SKM-1 treated with dmso at 0.1 percent for 144 hours (cell line): ENCODE measurements at regions not wholly inside any gene's neighbourhood (a gene's known extent, or its start where the extent isn't known, plus 50 kb on each side); places are given as distances from the start of the nearest gene placed in this dataset.

Experiments
- DNase-seq: peaks from one replicate; lab custom pipeline; 2025; ENCODE audit not compliant: unreplicated experiment; lab: John Stamatoyannopoulos, UW

DNA sequence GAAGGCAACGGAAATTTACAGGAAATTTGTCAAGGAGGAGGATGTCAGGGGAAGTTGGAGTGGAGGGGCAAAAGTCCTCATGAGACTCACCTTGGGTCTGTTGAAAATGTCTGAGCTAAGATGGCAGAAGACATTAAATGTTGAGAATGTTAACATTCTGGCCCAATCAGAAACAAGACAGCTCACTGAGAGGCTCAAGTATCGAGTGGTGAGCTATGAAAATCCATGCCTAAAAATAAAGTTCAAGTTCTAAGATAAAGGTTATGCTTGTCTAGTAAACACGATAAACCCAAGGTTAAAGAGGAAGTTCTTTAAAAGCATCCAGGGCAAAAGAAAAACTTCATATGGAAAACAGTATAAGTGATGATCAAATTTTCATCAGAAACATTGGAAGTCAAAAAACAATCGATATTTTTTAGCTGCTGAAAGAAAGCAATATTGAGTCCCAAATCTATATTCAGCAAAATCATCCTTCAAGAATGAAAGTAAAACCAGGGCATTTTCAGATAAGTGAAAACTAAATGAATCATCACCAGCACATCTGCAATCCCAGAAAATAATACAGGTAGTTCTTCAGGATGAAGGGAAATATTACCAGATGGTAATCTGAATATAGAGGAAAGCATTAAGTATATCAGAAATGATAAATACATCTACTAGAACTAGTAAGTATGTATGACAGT, 462.4 kb downstream of the TLL1 start:
- no peak for DNase-seq

GRCh38 chr4:166341992-166342391, 469.0 kb downstream of the TLL1 start:
- DNase-seq: no peak

DNA sequence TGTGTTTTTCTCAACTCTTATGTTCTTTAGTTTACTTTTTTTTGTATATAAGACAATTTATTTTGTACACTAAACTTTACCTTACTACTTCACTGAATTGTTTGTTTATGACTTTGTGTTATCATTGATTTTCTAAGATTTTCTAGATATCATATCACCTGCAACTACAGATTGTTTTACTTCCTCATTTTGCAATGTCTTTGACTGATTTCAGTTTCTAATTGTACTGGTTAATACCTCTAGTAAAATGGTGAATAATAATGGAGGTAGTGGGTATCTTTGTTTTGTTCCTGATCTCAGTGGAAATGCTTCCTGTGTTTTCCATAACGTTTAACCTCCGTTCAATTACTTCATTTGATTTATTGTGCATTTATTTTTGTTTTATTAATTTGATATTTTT, 490.2 kb downstream of the TLL1 start:
- no peak for DNase-seq

DNA sequence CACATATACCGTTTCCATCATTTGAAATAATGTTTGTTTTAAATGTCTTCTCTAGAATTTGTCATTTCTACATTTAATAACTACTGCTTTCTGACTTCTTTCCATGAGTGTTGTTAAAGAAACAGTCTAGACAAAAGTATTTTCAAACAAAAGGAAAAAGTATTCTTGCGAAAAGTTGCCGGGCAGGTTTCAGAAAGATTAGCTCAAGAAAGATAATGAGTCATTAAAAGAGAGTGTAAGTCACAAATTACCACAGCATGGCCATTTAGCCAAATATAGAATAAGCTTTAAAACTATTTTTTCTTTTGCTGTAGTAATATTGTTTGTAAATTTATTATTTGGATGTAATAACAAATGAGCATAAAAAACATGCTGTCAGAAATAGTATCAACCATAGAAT, 493.0 kb downstream of the TLL1 start:
- DNase-seq: no peak

- no peak for DNase-seq
Measured at GRCh38 chr4:166377578-166377977, 504.5 kb downstream of the TLL1 start.

- DNase-seq: no peak
Measured at GRCh38 chr4:166386491-166387360, 513.7 kb downstream of the TLL1 start.

- DNase-seq: no peak
Measured at GRCh38 chr4:166391501-166391900, 518.5 kb downstream of the TLL1 start.

GRCh38 chr4:166399021-166399420, 526.0 kb downstream of the TLL1 start:
- DNase-seq: no peak

- no peak for DNase-seq
Measured at GRCh38 chr4:166400270-166400894, 527.3 kb downstream of the TLL1 start.

DNA sequence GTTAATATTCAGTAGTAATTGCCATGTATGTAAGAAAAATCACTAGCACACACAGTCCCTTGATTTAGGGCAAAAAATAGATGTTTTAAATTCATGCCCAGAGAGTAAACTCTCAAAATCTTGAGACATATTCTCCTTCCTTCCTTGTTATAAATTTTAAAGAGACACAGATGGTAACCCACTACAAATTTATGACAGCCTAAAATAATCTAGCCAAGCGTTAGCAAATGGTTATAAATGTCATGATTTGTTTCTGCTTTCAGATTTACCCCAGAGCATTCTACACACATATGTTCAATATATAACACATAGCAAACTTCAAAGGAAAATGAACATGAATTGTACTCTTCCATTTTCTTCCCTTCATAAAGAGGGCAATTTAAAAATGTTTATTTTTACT, 540.3 kb downstream of the TLL1 start:
- DNase-seq: no peak

GRCh38 chr4:166414431-166414830, 541.4 kb downstream of the TLL1 start:
- DNase-seq: no peak

GRCh38 chr4:166415749-166416148, 542.7 kb downstream of the TLL1 start:
- DNase-seq: no peak

DNA sequence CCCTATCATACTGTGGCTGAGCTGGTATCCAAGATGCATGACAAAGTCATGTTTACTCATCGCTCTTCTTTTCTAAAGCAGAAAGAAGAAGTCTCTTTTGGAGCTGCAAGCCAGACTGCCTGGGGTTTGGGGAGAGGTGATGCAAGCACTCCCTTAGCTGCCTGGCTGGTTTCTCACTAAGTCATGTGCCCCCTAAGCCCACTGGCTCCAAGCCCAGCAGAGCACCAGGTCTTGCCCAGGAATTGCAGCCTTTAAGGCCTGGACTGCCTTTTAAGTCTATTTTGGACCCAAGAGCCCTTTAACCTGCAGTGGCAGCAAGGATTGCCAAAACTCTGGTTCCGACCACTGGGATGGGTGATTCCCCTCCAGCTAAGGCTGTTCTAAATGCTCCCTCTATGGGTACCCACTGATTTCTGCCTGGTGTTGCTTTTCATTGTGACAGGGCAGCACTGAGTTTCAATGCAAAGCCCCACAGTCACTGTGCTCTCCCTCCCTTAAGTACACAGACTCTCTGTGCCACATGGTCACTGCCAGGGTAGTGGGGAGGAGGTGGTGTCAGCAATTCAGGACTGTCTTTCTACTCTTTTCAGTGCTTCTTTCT, 548.6 kb downstream of the TLL1 start:
- no peak for DNase-seq

- no peak for DNase-seq
Measured at GRCh38 chr4:166422475-166422874, 549.4 kb downstream of the TLL1 start.

DNA sequence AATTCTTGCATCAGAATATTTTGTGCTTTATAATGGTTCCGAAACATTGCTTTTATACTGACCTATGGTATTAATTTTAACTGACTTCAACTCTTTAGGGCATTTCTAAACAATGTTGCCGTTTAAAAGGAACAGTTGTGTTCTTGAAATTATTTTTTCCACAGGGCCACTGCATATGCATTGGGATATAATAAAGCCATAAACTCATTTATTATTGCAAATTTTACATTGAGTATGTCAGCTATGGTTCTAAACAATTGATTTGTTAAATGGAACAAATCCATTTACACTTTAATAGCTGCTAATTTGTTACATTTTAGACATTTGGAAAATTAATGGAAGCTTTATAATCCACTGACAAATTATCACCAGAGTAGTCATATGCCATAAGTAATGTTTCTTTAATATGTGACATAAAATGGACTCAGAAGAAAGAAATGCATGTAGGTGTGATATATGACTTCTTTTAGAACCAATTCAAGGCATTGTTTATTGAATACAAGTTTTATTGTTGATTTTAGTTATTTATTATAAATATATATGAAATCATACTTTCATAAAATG, 553.3 kb downstream of the TLL1 start:
- no peak for DNase-seq

DNA sequence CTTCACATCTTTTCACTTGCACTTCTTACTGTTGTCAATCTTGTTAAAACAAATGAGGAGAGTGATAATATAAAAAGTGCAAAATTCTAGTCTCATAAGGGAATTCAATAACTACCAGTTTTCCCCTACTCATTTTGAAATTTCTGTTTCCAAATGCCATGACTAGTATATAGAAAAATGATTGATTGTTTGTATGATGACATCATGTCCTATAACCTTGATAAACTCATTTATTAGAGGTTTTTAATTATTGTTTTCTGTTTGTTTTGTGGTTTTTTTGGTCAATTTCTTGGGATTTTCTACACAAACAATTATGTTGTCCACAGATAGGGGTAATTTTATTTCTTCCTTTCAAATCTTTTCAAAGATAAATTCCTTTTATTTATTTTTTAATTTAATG, 559.1 kb downstream of the TLL1 start:
- DNase-seq: no peak

DNA sequence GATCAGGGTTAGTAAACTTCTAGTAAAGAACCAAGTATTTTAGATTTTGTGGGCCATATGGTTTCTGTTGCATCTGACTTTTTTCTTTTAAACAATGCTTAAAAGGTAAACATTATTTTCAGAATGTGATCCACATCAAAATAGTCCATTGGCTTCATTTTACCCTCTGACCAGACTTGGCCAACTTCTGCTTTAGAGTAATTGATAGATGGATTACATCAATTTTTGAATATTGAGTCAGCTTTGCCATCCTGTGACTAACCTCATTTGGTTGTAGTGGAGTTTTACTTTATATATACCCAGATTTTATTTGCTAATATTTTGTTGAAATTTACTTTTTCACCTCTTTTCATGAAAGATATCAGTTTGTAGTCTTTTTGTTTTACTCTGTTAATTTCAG, 559.8 kb downstream of the TLL1 start:
- DNase-seq: no peak

GRCh38 chr4:166435449-166435848, 562.4 kb downstream of the TLL1 start:
- no peak for DNase-seq

DNA sequence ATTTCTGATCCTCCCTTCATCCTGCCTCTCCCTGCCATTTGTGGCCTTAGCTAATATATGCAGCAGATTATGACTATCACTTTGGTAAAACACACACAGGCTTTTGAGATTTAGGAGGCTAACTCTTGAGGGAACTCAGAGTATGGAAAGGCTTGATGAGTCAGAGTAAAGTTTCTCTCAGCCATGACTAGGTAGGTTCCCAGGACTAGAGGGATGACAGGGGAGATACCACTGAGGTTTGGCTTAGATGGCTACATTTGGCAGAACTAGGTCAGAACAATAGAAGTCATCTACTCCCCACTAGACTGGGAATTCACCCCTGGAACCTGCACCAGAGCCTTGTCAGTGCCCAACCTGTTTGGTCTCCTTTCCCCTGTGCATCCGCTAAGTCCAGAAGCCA, 585.7 kb downstream of the TLL1 start:
- no peak for DNase-seq

DNA sequence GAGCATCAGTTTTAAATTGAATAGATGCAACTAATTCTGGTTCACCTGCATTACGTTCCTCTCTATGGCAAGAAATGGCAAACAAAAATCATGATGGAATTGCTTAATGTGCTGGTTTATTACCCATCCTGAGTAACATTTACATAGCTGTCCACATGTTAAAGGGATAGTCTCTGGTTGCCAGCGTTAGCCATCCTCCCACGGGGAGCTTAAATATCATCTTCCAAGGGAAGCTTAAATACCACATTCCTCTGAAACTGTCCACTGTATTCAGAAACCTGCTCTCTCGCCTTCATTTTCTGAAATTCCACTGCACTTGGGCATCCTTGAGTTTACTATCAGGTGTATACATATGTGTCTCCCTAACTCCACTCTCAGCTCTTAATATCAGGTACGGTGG, 586.6 kb downstream of the TLL1 start:
- DNase-seq: no peak

DNA sequence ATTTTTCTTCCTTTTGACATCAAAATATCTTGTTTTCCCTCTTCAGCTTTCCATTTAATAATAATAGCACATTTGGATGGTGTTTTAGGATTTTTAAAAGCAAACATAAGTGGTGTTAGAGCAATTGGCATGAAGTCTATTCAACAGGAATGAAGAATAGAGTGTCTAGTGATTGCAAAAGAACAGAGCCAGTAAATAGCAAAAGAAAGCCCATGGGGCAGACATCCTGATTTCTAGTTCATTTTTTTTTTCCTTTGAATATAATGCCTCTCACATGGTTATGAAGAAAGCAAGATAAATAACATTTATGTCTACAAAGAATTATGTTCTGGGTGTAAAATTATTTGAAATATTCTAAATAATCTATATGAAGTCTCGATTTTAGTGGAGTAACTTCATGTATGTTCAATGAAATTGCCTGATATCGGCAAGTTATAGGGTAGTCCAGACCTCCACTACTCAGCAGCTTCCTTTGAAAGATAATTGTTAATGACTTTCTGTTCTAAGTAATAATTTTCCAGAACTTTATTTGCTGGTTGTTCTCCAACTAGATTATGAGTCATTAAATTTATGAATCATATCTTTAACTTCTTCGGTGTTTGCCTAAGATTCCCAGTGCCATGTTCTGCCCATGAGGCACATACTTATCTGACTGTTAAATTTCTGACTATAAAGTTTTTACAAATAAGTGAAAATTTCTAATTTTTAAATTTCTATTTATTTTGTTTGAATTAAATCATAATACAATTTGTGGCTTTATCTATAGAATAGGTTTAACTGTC, 587.9 kb downstream of the TLL1 start:
- no peak for DNase-seq
